ENCODE measurements at regions not wholly inside any gene's neighbourhood (a gene's known extent, or its start where the extent isn't known, plus 50 kb on each side); places are given as distances from the start of the nearest gene placed in this dataset.

GRCh38 chr12:61524851-61525250 lies 735.4 kb upstream of the USP15 start:
- no peaks in the 10 kb centered on the region for H3K9me3 ChIP-seq (ENCODE audit: control insufficient read depth, insufficient read depth, low read depth, low read length)
- H3K79me2 ChIP-seq (ENCODE audit: control insufficient read depth, insufficient read depth, low read length): no peaks in the 10 kb centered on the region
- H4K20me1 ChIP-seq (ENCODE audit: control insufficient read depth, extremely low read depth, insufficient read depth, low read length): no peaks in the 10 kb centered on the region
- no peak overlapping the region for H3K27ac ChIP-seq (ENCODE audit: insufficient read depth, low read length)
- H3K4me2 ChIP-seq (ENCODE audit: extremely low read depth, insufficient read depth, low read length): no peak overlapping the region
- no peaks in the 10 kb centered on the region for H3K27me3 ChIP-seq (ENCODE audit: control insufficient read depth, insufficient read depth, low read length)
- H3K4me1 ChIP-seq (ENCODE audit: control insufficient read depth, extremely low read depth, insufficient read depth, low read length): no peaks in the 10 kb centered on the region
- TF ChIP-seq EZH2 (IDR thresholded peaks at IDR 0.05; ENCODE audit: low read length, missing control alignments) (no peak), CTCF (conservative IDR thresholded peaks at IDR 0.05 in 1 of 2, IDR thresholded peaks at IDR 0.05 in 1 of 2; ENCODE audit: low read depth in 1 of 2, low read length in 2 of 2) (no peak)
- no peaks in the 10 kb centered on the region for H3K36me3 ChIP-seq (ENCODE audit: control insufficient read depth, insufficient read depth, low read length)
- no peak for DNase-seq (ENCODE audit: low read depth in 2 of 2)
- no peak overlapping the region for H3K9ac ChIP-seq (ENCODE audit: insufficient read depth, low read length)
- H3K4me3 ChIP-seq (replicated peaks in 1 of 4; ENCODE audit: control extremely low read depth in 1 of 4, insufficient read depth in 1 of 4, low read depth in 3 of 4, low read length in 4 of 4): no peak overlapping the region
- H2AFZ ChIP-seq (ENCODE audit: low read length): no peak overlapping the region

- H3K79me2 ChIP-seq (ENCODE audit: control insufficient read depth, insufficient read depth, low read length): no peaks in the 10 kb centered on the region
- no peak overlapping the region for H2AFZ ChIP-seq (ENCODE audit: low read length)
- H3K4me1 ChIP-seq (ENCODE audit: control insufficient read depth, extremely low read depth, insufficient read depth, low read length): no peaks in the 10 kb centered on the region
- TF ChIP-seq EZH2 (IDR thresholded peaks at IDR 0.05; ENCODE audit: low read length, missing control alignments) (no peak), CTCF (conservative IDR thresholded peaks at IDR 0.05 in 1 of 2, IDR thresholded peaks at IDR 0.05 in 1 of 2; ENCODE audit: low read depth in 1 of 2, low read length in 2 of 2) (no peak)
- no peak overlapping the region for H3K9ac ChIP-seq (ENCODE audit: insufficient read depth, low read length)
- no peaks in the 10 kb centered on the region for H4K20me1 ChIP-seq (ENCODE audit: control insufficient read depth, extremely low read depth, insufficient read depth, low read length)
- no peaks in the 10 kb centered on the region for H3K36me3 ChIP-seq (ENCODE audit: control insufficient read depth, insufficient read depth, low read length)
- no peaks in the 10 kb centered on the region for H3K27me3 ChIP-seq (ENCODE audit: control insufficient read depth, insufficient read depth, low read length)
- H3K27ac ChIP-seq (ENCODE audit: insufficient read depth, low read length): no peak overlapping the region
- DNase-seq (ENCODE audit: low read depth in 2 of 2): no peak
- H3K4me2 ChIP-seq (ENCODE audit: extremely low read depth, insufficient read depth, low read length): no peak overlapping the region
- no peaks in the 10 kb centered on the region for H3K9me3 ChIP-seq (ENCODE audit: control insufficient read depth, insufficient read depth, low read depth, low read length)
- H3K4me3 ChIP-seq (replicated peaks in 1 of 4; ENCODE audit: control extremely low read depth in 1 of 4, insufficient read depth in 1 of 4, low read depth in 3 of 4, low read length in 4 of 4): no peak overlapping the region
These were observed 734.9 kb upstream of the USP15 start for GRCh38 chr12:61525331-61525730.

DNA sequence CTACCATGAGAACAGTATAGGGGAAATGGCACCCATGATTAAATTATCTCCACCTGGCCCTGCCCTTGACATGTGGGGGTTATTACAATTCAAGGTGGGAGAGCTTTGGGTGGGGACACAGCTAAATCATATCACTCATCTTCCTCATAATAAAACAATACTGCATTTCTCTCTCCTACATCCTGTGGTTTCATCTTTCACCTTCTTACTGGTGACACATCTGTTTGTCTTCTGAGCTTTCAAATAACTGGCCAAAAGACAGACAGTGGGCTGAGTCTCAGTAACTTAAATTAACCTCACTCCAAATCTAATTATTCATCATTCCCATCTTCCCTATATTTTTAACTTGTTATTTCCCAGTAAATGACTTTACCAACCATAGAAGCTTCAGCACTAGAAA lies 729.7 kb upstream of the USP15 start:
- TF ChIP-seq CTCF (conservative IDR thresholded peaks at IDR 0.05 in 1 of 2, IDR thresholded peaks at IDR 0.05 in 1 of 2; ENCODE audit: low read depth in 1 of 2, low read length in 2 of 2) (no peak), EZH2 (IDR thresholded peaks at IDR 0.05; ENCODE audit: low read length, missing control alignments) (no peak)
- DNase-seq (ENCODE audit: low read depth in 2 of 2): no peak
- Histone ChIP-seq H3K4me2 (ENCODE audit: extremely low read depth, insufficient read depth, low read length) (no peak overlapping the region), H3K4me1 (ENCODE audit: control insufficient read depth, extremely low read depth, insufficient read depth, low read length) (no peaks in the 10 kb centered on the region), H3K9ac (ENCODE audit: insufficient read depth, low read length) (no peak overlapping the region), H2AFZ (ENCODE audit: low read length) (no peak overlapping the region), H3K9me3 (ENCODE audit: control insufficient read depth, insufficient read depth, low read depth, low read length) (no peaks in the 10 kb centered on the region), H3K79me2 (ENCODE audit: control insufficient read depth, insufficient read depth, low read length) (no peaks in the 10 kb centered on the region), H3K4me3 (replicated peaks in 1 of 4; ENCODE audit: control extremely low read depth in 1 of 4, insufficient read depth in 1 of 4, low read depth in 3 of 4, low read length in 4 of 4) (no peak overlapping the region), H3K27ac (ENCODE audit: insufficient read depth, low read length) (no peak overlapping the region), H3K36me3 (ENCODE audit: control insufficient read depth, insufficient read depth, low read length) (no peaks in the 10 kb centered on the region), H4K20me1 (ENCODE audit: control insufficient read depth, extremely low read depth, insufficient read depth, low read length) (no peaks in the 10 kb centered on the region), H3K27me3 (ENCODE audit: control insufficient read depth, insufficient read depth, low read length) (no peaks in the 10 kb centered on the region)

Measured in fibroblast of lung (primary cell).